Heart right ventricle (tissue), 16 donors: ENCODE measurements at regions not wholly inside any gene's neighbourhood (a gene's known extent, or its start where the extent isn't known, plus 50 kb on each side); places are given as distances from the start of the nearest gene placed in this dataset.

Source experiments
- ATAC-seq, 8 donors: fragments of 200-7000 bp; cut with Tn5 transposase; one replicate each; pipeline ENCODE4 v1.9.1; 2020; ENCODE audit warnings: mild to moderate bottlenecking in 8 of 8, moderate library complexity in 8 of 8, moderate number of reproducible peaks in 1 of 8
- DNase-seq, 2 donors: peaks; one replicate each; pipeline ENCODE4 v3.0.0-alpha.2; 2020
- H3K27ac ChIP-seq, 10 donors: fragments of 200-600 bp; sonication (generic) in 2 of 10; one replicate each; pipeline versions ENCODE4 v1.5.0 to v1.8.0; 2020 to 2022; ENCODE audit warnings: mild to moderate bottlenecking in 3 of 10
- H3K27me3 ChIP-seq, 7 donors: fragments of 200-600 bp; one replicate each; pipeline ENCODE4 v1.8.0; 2021 to 2022; ENCODE audit warnings: mild to moderate bottlenecking in 2 of 7
- H3K36me3 ChIP-seq, 9 donors: fragments of 200-600 bp; sonication (generic) in 1 of 9; one replicate each; pipeline versions ENCODE4 v1.5.0 to v1.8.0; 2020 to 2022; ENCODE audit warnings: mild to moderate bottlenecking in 2 of 9
- H3K4me1 ChIP-seq, 9 donors: fragments of 200-600 bp; sonication (generic) in 1 of 9; one replicate each; pipeline versions ENCODE4 v1.5.0 to v1.8.0; 2020 to 2022; ENCODE audit warnings: mild to moderate bottlenecking in 4 of 9
- H3K4me3 ChIP-seq, 10 donors: fragments of 200-600 bp; sonication (generic) in 2 of 10; one replicate each; pipeline versions ENCODE4 v1.5.0 to v1.8.0; 2020 to 2022; ENCODE audit warnings: mild to moderate bottlenecking in 7 of 10, moderate library complexity in 2 of 10
- H3K9me3 ChIP-seq, 11 donors: fragments of 200-600 bp in 10 of 11; sonication (generic) in 2 of 11; one replicate each; pipeline versions ENCODE4 v1.5.0 to v1.8.0; 2013 to 2022; ENCODE audit warnings: mild to moderate bottlenecking in 2 of 11, control low read depth in 1 of 11, moderate library complexity in 1 of 11
- WGBS, 2 donors: extraction: QIAGEN DNeasy Blood & Tissue Kit; methylation state at CpG; one replicate each; pipeline ENCODE4 v1.1.7; 2013; ENCODE audit warnings: inconsistent platforms in 1 of 2; 5-methylcytosine and 5-hydroxymethylcytosine counted together
- intact Hi-C, 10 donors: fragments of 100-400 bp; cut with DNase I; formaldehyde crosslinking; loops; one replicate each; pipeline versions ENCODE4 v1.11.1 to v1.14.2; 2022
- TF ChIP-seq, protein P1 (sequence below), 9 donors: fragments of 200-600 bp; sonication (generic) in 2 of 9; IDR thresholded peaks; one replicate each; pipeline versions ENCODE4 v1.5.0 to v1.8.0; 2021 to 2022; ENCODE audit warnings: antibody characterized with exemption in 9 of 9, mild to moderate bottlenecking in 5 of 9, moderate library complexity in 1 of 9
- donor health status: Arrhythmogenic right ventricular cardiomyopathy.
- donor health status: ischemic (EF 13 %, LVEDD 7.1; RV severe dilation, severe dysfunction).
- donor health status: healthy with polysubstance abuse.
- donor health status: DM: no; HTN: yes; CAD: no.
- donor health status: DM: no; HTN: no; CAD: no.
- donor health status: ischemic (EF 25% LVEDD 6.9; RV normal size, moderate dysfunction).
- donor health status: ischemic (EF 25% LVEDD 5.7; RV mildly dilated, moderate dysfunction).
- donor health status: healthy.
- donor health status: DM: yes; HTN: yes; CAD: no.
- donor health status: Ischemic cardiomyopathy.
- donor health status: ischemic (EF 35%, LVEDD 5.7; RV mildly dilated, moderate dysfunction).
- donor health status: nonischemic (EF 11% LVEDD 7.7; RV severe dilation, severe dysfunction).
- donor health status: DM: yes; HTN: yes; CAD: no.
- donor health status: PGD.
- donor health status: ischemic (EF 29% LVEDD 5.4; RV normal size, mild dysfunction).
- donor health status: nonischemic (EF 23%, LVEDD 6.1; RV moderate dilation, normal function).

DNA sequence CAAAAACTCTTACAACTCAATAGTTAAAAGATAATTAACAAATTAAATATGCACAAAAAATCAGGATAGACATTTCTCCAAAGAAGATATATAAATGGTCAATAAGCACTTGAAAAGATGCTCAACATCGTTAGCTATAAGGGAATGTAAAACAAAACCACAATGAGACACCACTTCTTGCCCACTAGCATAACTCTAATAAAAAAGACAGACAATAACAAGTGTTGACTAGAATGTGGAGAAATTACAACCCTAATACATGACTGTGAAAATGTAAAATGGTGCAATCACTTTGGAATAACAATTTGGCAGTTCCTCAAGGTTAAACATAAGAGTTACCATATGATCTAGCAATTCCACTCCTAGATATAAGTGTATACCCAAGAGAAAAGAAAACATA, 74.3 kb upstream of the PCGF5 start:
- Histone ChIP-seq H3K27me3 (peaks cover 0 to 3% (median 0%) of the 10 kb centered on the region in 7 donors), H3K9me3 (no peaks in the 10 kb centered on the region), H3K36me3 (no peaks in the 10 kb centered on the region), H3K4me3 (no peak overlapping the region), H3K27ac (no peak overlapping the region), H3K4me1 (no peaks in the 10 kb centered on the region)
- intact Hi-C loops = loop anchor here in 1 of 10 donors (10.0 kb wide), 1 partner anchor 51 kb away; no protein-coding TSS in a partner anchor
- ATAC-seq = no peak
- no peak for DNase-seq
- 83 to 91% methylated on average over 1 of the region's 1 CpG for WGBS, 2 donors
- TF ChIP-seq, protein P1, sequence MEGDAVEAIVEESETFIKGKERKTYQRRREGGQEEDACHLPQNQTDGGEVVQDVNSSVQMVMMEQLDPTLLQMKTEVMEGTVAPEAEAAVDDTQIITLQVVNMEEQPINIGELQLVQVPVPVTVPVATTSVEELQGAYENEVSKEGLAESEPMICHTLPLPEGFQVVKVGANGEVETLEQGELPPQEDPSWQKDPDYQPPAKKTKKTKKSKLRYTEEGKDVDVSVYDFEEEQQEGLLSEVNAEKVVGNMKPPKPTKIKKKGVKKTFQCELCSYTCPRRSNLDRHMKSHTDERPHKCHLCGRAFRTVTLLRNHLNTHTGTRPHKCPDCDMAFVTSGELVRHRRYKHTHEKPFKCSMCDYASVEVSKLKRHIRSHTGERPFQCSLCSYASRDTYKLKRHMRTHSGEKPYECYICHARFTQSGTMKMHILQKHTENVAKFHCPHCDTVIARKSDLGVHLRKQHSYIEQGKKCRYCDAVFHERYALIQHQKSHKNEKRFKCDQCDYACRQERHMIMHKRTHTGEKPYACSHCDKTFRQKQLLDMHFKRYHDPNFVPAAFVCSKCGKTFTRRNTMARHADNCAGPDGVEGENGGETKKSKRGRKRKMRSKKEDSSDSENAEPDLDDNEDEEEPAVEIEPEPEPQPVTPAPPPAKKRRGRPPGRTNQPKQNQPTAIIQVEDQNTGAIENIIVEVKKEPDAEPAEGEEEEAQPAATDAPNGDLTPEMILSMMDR (IDR thresholded peaks at IDR 0.05) = no peak

DNA sequence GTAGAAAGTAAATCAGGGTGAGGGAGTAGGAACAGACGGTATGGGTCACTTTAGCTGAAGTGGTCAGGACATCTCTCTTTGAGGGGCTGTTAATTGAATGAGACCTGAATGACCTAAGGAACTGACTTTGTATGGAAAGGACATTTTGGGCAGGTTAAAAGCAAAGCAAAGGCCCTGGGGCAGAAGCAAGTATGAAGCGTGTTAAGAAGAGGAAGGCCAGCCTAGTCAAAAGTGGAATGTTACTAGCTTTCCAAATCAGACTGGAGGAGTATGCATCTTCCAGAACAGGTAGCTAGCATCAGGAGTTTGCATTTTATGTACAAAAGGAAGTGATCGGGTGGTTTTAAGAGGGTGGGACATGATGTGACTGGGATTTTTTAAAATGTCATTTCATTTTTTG, 70.9 kb upstream of the PCGF5 start:
- no peak overlapping the region for H3K27ac ChIP-seq
- DNase-seq = no peak
- no peaks in the 10 kb centered on the region for H3K4me1 ChIP-seq
- H3K36me3 ChIP-seq = no peaks in the 10 kb centered on the region
- no peaks in the 10 kb centered on the region for H3K27me3 ChIP-seq
- 90 to 93% methylated on average over 3 of the region's 3 CpGs for WGBS, 2 donors
- H3K9me3 ChIP-seq = no peaks in the 10 kb centered on the region
- no peak overlapping the region for H3K4me3 ChIP-seq
- TF ChIP-seq, protein P1 (IDR thresholded peaks at IDR 0.05) = no peak
- ATAC-seq = no peak
- intact Hi-C loops = loop anchor here in 1 of 10 donors (10.0 kb wide), 1 partner anchor 55 kb away; no protein-coding TSS in a partner anchor

DNA sequence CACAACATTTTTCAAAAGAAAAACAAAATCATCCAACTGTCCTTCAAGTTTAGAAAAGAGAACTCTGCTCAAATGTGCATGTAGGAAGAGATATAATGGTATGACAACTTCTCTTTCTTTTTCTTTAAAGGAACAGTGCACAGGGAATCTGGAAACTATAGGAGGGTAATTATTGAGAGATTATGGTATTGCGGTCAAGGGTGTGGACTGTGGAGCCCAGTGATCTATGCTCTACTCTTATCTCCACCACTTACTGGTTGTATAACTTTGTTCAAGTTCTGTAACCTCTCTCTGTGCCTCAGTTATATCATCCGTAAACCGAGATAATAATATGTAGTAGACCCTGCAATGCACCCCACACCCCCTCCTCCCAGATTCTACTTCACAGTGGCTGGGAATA, 69.8 kb upstream of the PCGF5 start:
- TF ChIP-seq, protein P1 (IDR thresholded peaks at IDR 0.05) = no peak
- WGBS, 2 donors = 88 to 89% methylated on average over 3 of the region's 3 CpGs
- ATAC-seq (no peak), DNase-seq (no peak)
- intact Hi-C loops = no loop called here
- Histone ChIP-seq H3K9me3 (no peaks in the 10 kb centered on the region), H3K27me3 (no peaks in the 10 kb centered on the region), H3K4me1 (no peaks in the 10 kb centered on the region), H3K4me3 (no peak overlapping the region), H3K27ac (no peak overlapping the region), H3K36me3 (no peaks in the 10 kb centered on the region)

DNA sequence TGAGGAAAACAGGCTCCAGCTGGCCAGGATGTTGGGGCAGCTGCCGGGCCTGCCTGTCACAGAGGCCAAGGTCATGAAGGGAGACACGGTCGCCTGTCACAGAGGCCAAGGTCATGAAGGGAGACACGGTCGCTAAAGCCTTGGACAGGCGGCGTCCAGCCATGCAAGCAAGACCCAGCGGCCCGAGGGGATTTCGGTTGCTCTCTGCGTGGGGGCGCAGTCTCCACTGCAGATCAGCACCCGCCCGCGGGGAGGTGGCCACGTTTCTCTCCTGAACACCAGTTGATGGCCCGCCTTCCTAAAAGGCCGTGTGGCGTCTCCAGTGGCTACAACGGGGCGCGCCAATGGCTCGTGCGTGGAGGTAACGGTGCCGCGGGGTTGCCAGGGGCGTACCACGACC, 67.0 kb upstream of the PCGF5 start:
- 94 to 95% methylated on average over 29 of the region's 29 CpGs for WGBS, 2 donors
- TF ChIP-seq, protein P1 (IDR thresholded peaks at IDR 0.05) = no peak
- intact Hi-C loops = no loop called here
- H3K4me1 ChIP-seq = peaks cover 0 to 4% (median 0%) of the 10 kb centered on the region in 9 donors
- H3K27ac ChIP-seq = no peak overlapping the region
- H3K9me3 ChIP-seq = no peaks in the 10 kb centered on the region
- ATAC-seq (no peak), DNase-seq (no peak)
- H3K27me3 ChIP-seq = no peaks in the 10 kb centered on the region
- H3K4me3 ChIP-seq = no peak overlapping the region
- no peaks in the 10 kb centered on the region for H3K36me3 ChIP-seq
